GM19328 (cell line): ENCODE measurements at regions not wholly inside any gene's neighbourhood (a gene's known extent, or its start where the extent isn't known, plus 50 kb on each side); places are given as distances from the start of the nearest gene placed in this dataset.
"Not testable (repeated sequence)": the region's sequence is repeated elsewhere in the genome, so short reads cannot be mapped to it uniquely, and the experiment has no call there.

Experiments used
- ATAC-seq: cut with Tn5 transposase; IDR thresholded peaks from one replicate; pipeline ENCODE4 v1.9.1; 2021; ENCODE audit warnings: mild to moderate bottlenecking, moderate library complexity; ENCODE audit not compliant: unreplicated experiment

GRCh38 chr12:43192442-43192841 is 359.6 kb downstream of the ADAMTS20 start:
- ATAC-seq, result not testable (repeated sequence)

- ATAC-seq, result no peak
These were observed 371.8 kb downstream of the ADAMTS20 start for GRCh38 chr12:43180242-43180641.

- ATAC-seq, result no peak
These were observed 372.5 kb downstream of the ADAMTS20 start for GRCh38 chr12:43179486-43179885.

GRCh38 chr12:43177276-43177675 is 374.7 kb downstream of the ADAMTS20 start:
- no peak for ATAC-seq

GRCh38 chr12:43169115-43169681 is 382.8 kb downstream of the ADAMTS20 start:
- ATAC-seq, result no peak

- no peak for ATAC-seq
These were observed 384.3 kb downstream of the ADAMTS20 start for GRCh38 chr12:43167691-43168090.

- no peak for ATAC-seq
These were observed 386.7 kb downstream of the ADAMTS20 start for GRCh38 chr12:43165351-43165750.

GRCh38 chr12:43162138-43162537 is 389.9 kb downstream of the ADAMTS20 start:
- ATAC-seq, result no peak

GRCh38 chr12:43159506-43159905 is 392.5 kb downstream of the ADAMTS20 start:
- no peak for ATAC-seq

- ATAC-seq, result no peak
These were observed 393.9 kb downstream of the ADAMTS20 start for GRCh38 chr12:43158126-43158525.

- no peak for ATAC-seq
These were observed 396.6 kb downstream of the ADAMTS20 start for GRCh38 chr12:43155376-43155775.

- ATAC-seq, result no peak
These were observed 397.4 kb downstream of the ADAMTS20 start for GRCh38 chr12:43154498-43155045.

- no peak for ATAC-seq
These were observed 400.5 kb downstream of the ADAMTS20 start for GRCh38 chr12:43151441-43151981.

- no peak for ATAC-seq
These were observed 403.3 kb downstream of the ADAMTS20 start for GRCh38 chr12:43148691-43149090.

- ATAC-seq, result no peak
These were observed 404.1 kb downstream of the ADAMTS20 start for GRCh38 chr12:43147878-43148277.

GRCh38 chr12:43145481-43145880 is 406.5 kb downstream of the ADAMTS20 start:
- ATAC-seq, result no peak

- no peak for ATAC-seq
These were observed 408.7 kb downstream of the ADAMTS20 start for GRCh38 chr12:43143278-43143677.

- ATAC-seq, result no peak
These were observed 419.7 kb downstream of the ADAMTS20 start for GRCh38 chr12:43132291-43132690.

- no peak for ATAC-seq
These were observed 420.7 kb downstream of the ADAMTS20 start for GRCh38 chr12:43131301-43131700.

- ATAC-seq, result no peak
These were observed 424.0 kb downstream of the ADAMTS20 start for GRCh38 chr12:43127886-43128549.

- no peak for ATAC-seq
These were observed 425.2 kb downstream of the ADAMTS20 start for GRCh38 chr12:43126652-43127375.

- ATAC-seq, result no peak
These were observed 428.5 kb downstream of the ADAMTS20 start for GRCh38 chr12:43123461-43123860.
